ENCODE measurements at regions not wholly inside any gene's neighbourhood (a gene's known extent, or its start where the extent isn't known, plus 50 kb on each side); places are given as distances from the start of the nearest gene placed in this dataset.
A peak's percentile ranks its signal among the peaks of the same experiment; 100 is the strongest.

- H3K4me1 ChIP-seq (ENCODE audit: control insufficient read depth in 2 of 2, insufficient read depth in 2 of 2, low read length in 2 of 2) = peaks cover 4 to 6% of the 10 kb centered on the region in 2 donors
- H3K4me3 ChIP-seq (ENCODE audit: low read length in 2 of 2) = no peak overlapping the region
- H3K9me3 ChIP-seq (ENCODE audit: control insufficient read depth in 2 of 2, low read length in 2 of 2) = no peaks in the 10 kb centered on the region
- H3K9ac ChIP-seq (ENCODE audit: low read depth in 1 of 2, low read length in 2 of 2) = no peak overlapping the region
- H3K36me3 ChIP-seq (ENCODE audit: control insufficient read depth in 2 of 2, insufficient read depth in 2 of 2, low read length in 2 of 2) = no peaks in the 10 kb centered on the region
- no peak overlapping the region for H3K27ac ChIP-seq (ENCODE audit: low read depth in 2 of 2, low read length in 2 of 2)
- no peaks in the 10 kb centered on the region for H3K27me3 ChIP-seq (ENCODE audit: control insufficient read depth in 2 of 2, insufficient read depth in 2 of 2, low read length in 2 of 2)
These were observed 210.3 kb downstream of the VAPA start for GRCh38 chr18:10124071-10124470.

- no peaks in the 10 kb centered on the region for H3K9me3 ChIP-seq (ENCODE audit: control insufficient read depth in 2 of 2, low read length in 2 of 2)
- H3K27me3 ChIP-seq (ENCODE audit: control insufficient read depth in 2 of 2, insufficient read depth in 2 of 2, low read length in 2 of 2) = no peaks in the 10 kb centered on the region
- no peak overlapping the region for H3K9ac ChIP-seq (ENCODE audit: low read depth in 1 of 2, low read length in 2 of 2)
- peaks cover 4 to 6% of the 10 kb centered on the region in 2 donors for H3K4me1 ChIP-seq (ENCODE audit: control insufficient read depth in 2 of 2, insufficient read depth in 2 of 2, low read length in 2 of 2)
- H3K36me3 ChIP-seq (ENCODE audit: control insufficient read depth in 2 of 2, insufficient read depth in 2 of 2, low read length in 2 of 2) = no peaks in the 10 kb centered on the region
- H3K4me3 ChIP-seq (ENCODE audit: low read length in 2 of 2) = no peak overlapping the region
- no peak overlapping the region for H3K27ac ChIP-seq (ENCODE audit: low read depth in 2 of 2, low read length in 2 of 2)
These were observed 210.7 kb downstream of the VAPA start for GRCh38 chr18:10124557-10124956.

- Histone ChIP-seq H3K4me1 (ENCODE audit: control insufficient read depth in 2 of 2, insufficient read depth in 2 of 2, low read length in 2 of 2) (peaks cover 4 to 6% of the 10 kb centered on the region in 2 donors), H3K4me3 (ENCODE audit: low read length in 2 of 2) (no peak overlapping the region), H3K9ac (ENCODE audit: low read depth in 1 of 2, low read length in 2 of 2) (no peak overlapping the region), H3K27me3 (ENCODE audit: control insufficient read depth in 2 of 2, insufficient read depth in 2 of 2, low read length in 2 of 2) (no peaks in the 10 kb centered on the region), H3K36me3 (ENCODE audit: control insufficient read depth in 2 of 2, insufficient read depth in 2 of 2, low read length in 2 of 2) (no peaks in the 10 kb centered on the region), H3K9me3 (ENCODE audit: control insufficient read depth in 2 of 2, low read length in 2 of 2) (no peaks in the 10 kb centered on the region), H3K27ac (ENCODE audit: low read depth in 2 of 2, low read length in 2 of 2) (no peak overlapping the region)
These were observed 211.2 kb downstream of the VAPA start for GRCh38 chr18:10124967-10125366.

- H3K36me3 ChIP-seq (ENCODE audit: control insufficient read depth in 2 of 2, insufficient read depth in 2 of 2, low read length in 2 of 2) = no peaks in the 10 kb centered on the region
These were observed 213.9 kb downstream of the VAPA start for GRCh38 chr18:10127729-10128128.

GRCh38 chr18:10128921-10129501 is 215.2 kb downstream of the VAPA start:
- Histone ChIP-seq H3K27ac (ENCODE audit: low read depth in 2 of 2, low read length in 2 of 2) (no peak overlapping the region), H3K9me3 (ENCODE audit: control insufficient read depth in 2 of 2, low read length in 2 of 2) (no peaks in the 10 kb centered on the region), H3K36me3 (ENCODE audit: control insufficient read depth in 2 of 2, insufficient read depth in 2 of 2, low read length in 2 of 2) (no peaks in the 10 kb centered on the region), H3K4me3 (ENCODE audit: low read length in 2 of 2) (no peak overlapping the region), H3K27me3 (ENCODE audit: control insufficient read depth in 2 of 2, insufficient read depth in 2 of 2, low read length in 2 of 2) (no peaks in the 10 kb centered on the region), H3K9ac (ENCODE audit: low read depth in 1 of 2, low read length in 2 of 2) (no peak overlapping the region), H3K4me1 (ENCODE audit: control insufficient read depth in 2 of 2, insufficient read depth in 2 of 2, low read length in 2 of 2) (no peaks in the 10 kb centered on the region)

More at GRCh38 chr18:10127729-10128128, 213.9 kb downstream of the VAPA start:
- H3K4me1 ChIP-seq (ENCODE audit: control insufficient read depth in 2 of 2, insufficient read depth in 2 of 2, low read length in 2 of 2) = no peaks in the 10 kb centered on the region
- no peak overlapping the region for H3K27ac ChIP-seq (ENCODE audit: low read depth in 2 of 2, low read length in 2 of 2)
- H3K27me3 ChIP-seq (ENCODE audit: control insufficient read depth in 2 of 2, insufficient read depth in 2 of 2, low read length in 2 of 2) = no peaks in the 10 kb centered on the region
- no peak overlapping the region for H3K9ac ChIP-seq (ENCODE audit: low read depth in 1 of 2, low read length in 2 of 2)
- H3K4me3 ChIP-seq (ENCODE audit: low read length in 2 of 2) = no peak overlapping the region
- H3K9me3 ChIP-seq (ENCODE audit: control insufficient read depth in 2 of 2, low read length in 2 of 2) = no peaks in the 10 kb centered on the region

- H3K4me1 ChIP-seq (ENCODE audit: control insufficient read depth in 2 of 2, insufficient read depth in 2 of 2, low read length in 2 of 2) = no peaks in the 10 kb centered on the region
- H3K36me3 ChIP-seq (ENCODE audit: control insufficient read depth in 2 of 2, insufficient read depth in 2 of 2, low read length in 2 of 2) = no peaks in the 10 kb centered on the region
- H3K4me3 ChIP-seq (ENCODE audit: low read length in 2 of 2) = no peak overlapping the region
- H3K9ac ChIP-seq (ENCODE audit: low read depth in 1 of 2, low read length in 2 of 2) = no peak overlapping the region
- no peak overlapping the region for H3K27ac ChIP-seq (ENCODE audit: low read depth in 2 of 2, low read length in 2 of 2)
- H3K9me3 ChIP-seq (ENCODE audit: control insufficient read depth in 2 of 2, low read length in 2 of 2) = no peaks in the 10 kb centered on the region
- H3K27me3 ChIP-seq (ENCODE audit: control insufficient read depth in 2 of 2, insufficient read depth in 2 of 2, low read length in 2 of 2) = no peaks in the 10 kb centered on the region
These were observed 216.8 kb downstream of the VAPA start for GRCh38 chr18:10130606-10131005.

- Histone ChIP-seq H3K4me3 (ENCODE audit: low read length in 2 of 2) (no peak overlapping the region), H3K9ac (ENCODE audit: low read depth in 1 of 2, low read length in 2 of 2) (no peak overlapping the region), H3K4me1 (ENCODE audit: control insufficient read depth in 2 of 2, insufficient read depth in 2 of 2, low read length in 2 of 2) (no peaks in the 10 kb centered on the region), H3K27me3 (ENCODE audit: control insufficient read depth in 2 of 2, insufficient read depth in 2 of 2, low read length in 2 of 2) (no peaks in the 10 kb centered on the region), H3K27ac (ENCODE audit: low read depth in 2 of 2, low read length in 2 of 2) (no peak overlapping the region), H3K36me3 (ENCODE audit: control insufficient read depth in 2 of 2, insufficient read depth in 2 of 2, low read length in 2 of 2) (no peaks in the 10 kb centered on the region), H3K9me3 (ENCODE audit: control insufficient read depth in 2 of 2, low read length in 2 of 2) (no peaks in the 10 kb centered on the region)
These were observed 217.3 kb downstream of the VAPA start for GRCh38 chr18:10131081-10131459.

GRCh38 chr18:10131460-10132395 is 217.9 kb downstream of the VAPA start:
- Histone ChIP-seq H3K27me3 (ENCODE audit: control insufficient read depth in 2 of 2, insufficient read depth in 2 of 2, low read length in 2 of 2) (no peaks in the 10 kb centered on the region), H3K4me1 (ENCODE audit: control insufficient read depth in 2 of 2, insufficient read depth in 2 of 2, low read length in 2 of 2) (no peaks in the 10 kb centered on the region), H3K9ac (ENCODE audit: low read depth in 1 of 2, low read length in 2 of 2) (peak overlapping the region in 1 of 2 donors; percentile 22), H3K27ac (ENCODE audit: low read depth in 2 of 2, low read length in 2 of 2) (no peak overlapping the region), H3K4me3 (ENCODE audit: low read length in 2 of 2) (peak overlapping the region in 1 of 2 donors; percentile 33), H3K9me3 (ENCODE audit: control insufficient read depth in 2 of 2, low read length in 2 of 2) (no peaks in the 10 kb centered on the region), H3K36me3 (ENCODE audit: control insufficient read depth in 2 of 2, insufficient read depth in 2 of 2, low read length in 2 of 2) (no peaks in the 10 kb centered on the region)

GRCh38 chr18:10133516-10133915 is 219.7 kb downstream of the VAPA start:
- no peak overlapping the region for H3K4me3 ChIP-seq (ENCODE audit: low read length in 2 of 2)

GRCh38 chr18:10134204-10134603 is 220.4 kb downstream of the VAPA start:
- no peaks in the 10 kb centered on the region for H3K9me3 ChIP-seq (ENCODE audit: control insufficient read depth in 2 of 2, low read length in 2 of 2)
- no peaks in the 10 kb centered on the region for H3K36me3 ChIP-seq (ENCODE audit: control insufficient read depth in 2 of 2, insufficient read depth in 2 of 2, low read length in 2 of 2)
- H3K27me3 ChIP-seq (ENCODE audit: control insufficient read depth in 2 of 2, insufficient read depth in 2 of 2, low read length in 2 of 2) = no peaks in the 10 kb centered on the region
- H3K4me3 ChIP-seq (ENCODE audit: low read length in 2 of 2) = no peak overlapping the region
- H3K27ac ChIP-seq (ENCODE audit: low read depth in 2 of 2, low read length in 2 of 2) = no peak overlapping the region
- no peaks in the 10 kb centered on the region for H3K4me1 ChIP-seq (ENCODE audit: control insufficient read depth in 2 of 2, insufficient read depth in 2 of 2, low read length in 2 of 2)
- no peak overlapping the region for H3K9ac ChIP-seq (ENCODE audit: low read depth in 1 of 2, low read length in 2 of 2)

More at GRCh38 chr18:10133516-10133915, 219.7 kb downstream of the VAPA start:
- Histone ChIP-seq H3K4me1 (ENCODE audit: control insufficient read depth in 2 of 2, insufficient read depth in 2 of 2, low read length in 2 of 2) (no peaks in the 10 kb centered on the region), H3K9ac (ENCODE audit: low read depth in 1 of 2, low read length in 2 of 2) (no peak overlapping the region), H3K9me3 (ENCODE audit: control insufficient read depth in 2 of 2, low read length in 2 of 2) (no peaks in the 10 kb centered on the region), H3K36me3 (ENCODE audit: control insufficient read depth in 2 of 2, insufficient read depth in 2 of 2, low read length in 2 of 2) (no peaks in the 10 kb centered on the region), H3K27me3 (ENCODE audit: control insufficient read depth in 2 of 2, insufficient read depth in 2 of 2, low read length in 2 of 2) (no peaks in the 10 kb centered on the region), H3K27ac (ENCODE audit: low read depth in 2 of 2, low read length in 2 of 2) (no peak overlapping the region)
